CD4-positive, alpha-beta T cell treated with Interferon alpha-2 for 1 hour (primary cell): ENCODE measurements at regions not wholly inside any gene's neighbourhood (a gene's known extent, or its start where the extent isn't known, plus 50 kb on each side); places are given as distances from the start of the nearest gene placed in this dataset.
"Not testable (repeated sequence)": the region's sequence is repeated elsewhere in the genome, so short reads cannot be mapped to it uniquely, and the experiment has no call there.

Experiments used
- DNase-seq, 2 donors: peaks; one replicate each; pipeline ENCODE4 v3.0.0-alpha.2; 2020 to 2022

GRCh38 chr17:33952425-33952824 is 302.7 kb upstream of the CCL2 start:
- DNase-seq = no peak

- no peak for DNase-seq
These were observed 300.5 kb upstream of the CCL2 start for GRCh38 chr17:33954597-33954996.

- DNase-seq = no peak
These were observed 299.6 kb upstream of the CCL2 start for GRCh38 chr17:33955461-33955860.

- not testable (repeated sequence) for DNase-seq
These were observed 296.0 kb upstream of the CCL2 start for GRCh38 chr17:33959098-33959497.

- DNase-seq = no peak
These were observed 292.0 kb upstream of the CCL2 start for GRCh38 chr17:33962857-33963655.

GRCh38 chr17:33964344-33964979 is 290.6 kb upstream of the CCL2 start:
- DNase-seq = peak; percentile 32 to 49

GRCh38 chr17:33966410-33967059 is 288.6 kb upstream of the CCL2 start:
- no peak for DNase-seq

GRCh38 chr17:33967608-33968349 is 287.3 kb upstream of the CCL2 start:
- no peak for DNase-seq

- DNase-seq = peak; percentile 9 to 36
These were observed 286.6 kb upstream of the CCL2 start for GRCh38 chr17:33968350-33969044.

GRCh38 chr17:33970279-33970678 is 284.8 kb upstream of the CCL2 start:
- no peak for DNase-seq

GRCh38 chr17:33972763-33973162 is 282.3 kb upstream of the CCL2 start:
- no peak for DNase-seq

- DNase-seq = no peak
These were observed 281.6 kb upstream of the CCL2 start for GRCh38 chr17:33973491-33973890.

- DNase-seq = no peak
These were observed 280.8 kb upstream of the CCL2 start for GRCh38 chr17:33974276-33974675.

- DNase-seq = no peak
These were observed 278.3 kb upstream of the CCL2 start for GRCh38 chr17:33976831-33977230.

- DNase-seq = no peak
These were observed 277.2 kb upstream of the CCL2 start for GRCh38 chr17:33977729-33978514.

GRCh38 chr17:33978889-33979288 is 276.2 kb upstream of the CCL2 start:
- no peak for DNase-seq

- DNase-seq = no peak
These were observed 274.9 kb upstream of the CCL2 start for GRCh38 chr17:33980193-33980592.

- no peak for DNase-seq
These were observed 273.1 kb upstream of the CCL2 start for GRCh38 chr17:33981711-33982601.

GRCh38 chr17:33982909-33983308 is 272.2 kb upstream of the CCL2 start:
- no peak for DNase-seq

GRCh38 chr17:33983824-33984574 is 271.1 kb upstream of the CCL2 start:
- DNase-seq = no peak
